ENCODE measurements at regions not wholly inside any gene's neighbourhood (a gene's known extent, or its start where the extent isn't known, plus 50 kb on each side); places are given as distances from the start of the nearest gene placed in this dataset.

DNA sequence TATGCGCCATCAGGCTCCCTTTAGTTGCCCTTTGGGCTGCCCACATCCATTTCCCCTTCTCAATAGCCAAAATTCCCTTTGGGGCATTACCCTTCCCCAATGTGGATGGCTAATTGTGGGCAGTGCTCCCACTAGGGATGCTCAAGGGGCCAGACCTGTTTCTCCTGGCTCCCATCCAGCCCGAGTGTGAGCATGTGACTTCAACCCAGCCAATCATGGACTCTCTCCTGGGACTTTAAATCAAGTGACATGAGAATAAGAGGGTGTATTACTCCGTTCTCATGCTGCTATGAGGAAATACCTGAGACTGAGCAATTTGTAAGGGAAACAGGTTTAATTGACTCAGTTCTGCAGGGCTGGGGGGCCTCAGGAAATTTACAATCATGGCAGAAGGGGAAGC, 60.9 kb upstream of the WSB1 start:
- H3K9me3 ChIP-seq (ENCODE audit: severe bottlenecking), result no peaks in the 10 kb centered on the region
- H3K36me3 ChIP-seq, result no peaks in the 10 kb centered on the region
- TF ChIP-seq, protein P1, sequence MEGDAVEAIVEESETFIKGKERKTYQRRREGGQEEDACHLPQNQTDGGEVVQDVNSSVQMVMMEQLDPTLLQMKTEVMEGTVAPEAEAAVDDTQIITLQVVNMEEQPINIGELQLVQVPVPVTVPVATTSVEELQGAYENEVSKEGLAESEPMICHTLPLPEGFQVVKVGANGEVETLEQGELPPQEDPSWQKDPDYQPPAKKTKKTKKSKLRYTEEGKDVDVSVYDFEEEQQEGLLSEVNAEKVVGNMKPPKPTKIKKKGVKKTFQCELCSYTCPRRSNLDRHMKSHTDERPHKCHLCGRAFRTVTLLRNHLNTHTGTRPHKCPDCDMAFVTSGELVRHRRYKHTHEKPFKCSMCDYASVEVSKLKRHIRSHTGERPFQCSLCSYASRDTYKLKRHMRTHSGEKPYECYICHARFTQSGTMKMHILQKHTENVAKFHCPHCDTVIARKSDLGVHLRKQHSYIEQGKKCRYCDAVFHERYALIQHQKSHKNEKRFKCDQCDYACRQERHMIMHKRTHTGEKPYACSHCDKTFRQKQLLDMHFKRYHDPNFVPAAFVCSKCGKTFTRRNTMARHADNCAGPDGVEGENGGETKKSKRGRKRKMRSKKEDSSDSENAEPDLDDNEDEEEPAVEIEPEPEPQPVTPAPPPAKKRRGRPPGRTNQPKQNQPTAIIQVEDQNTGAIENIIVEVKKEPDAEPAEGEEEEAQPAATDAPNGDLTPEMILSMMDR (IDR thresholded peaks at IDR 0.05; ENCODE audit: low read depth, low read length), result no peak
- no peak for DNase-seq
- no peaks in the 10 kb centered on the region for H3K27me3 ChIP-seq (ENCODE audit: insufficient read depth, low read depth, severe bottlenecking)
- no peak overlapping the region for H3K27ac ChIP-seq
- H3K4me3 ChIP-seq (ENCODE audit: low read depth, low read length), result no peak overlapping the region

DNA sequence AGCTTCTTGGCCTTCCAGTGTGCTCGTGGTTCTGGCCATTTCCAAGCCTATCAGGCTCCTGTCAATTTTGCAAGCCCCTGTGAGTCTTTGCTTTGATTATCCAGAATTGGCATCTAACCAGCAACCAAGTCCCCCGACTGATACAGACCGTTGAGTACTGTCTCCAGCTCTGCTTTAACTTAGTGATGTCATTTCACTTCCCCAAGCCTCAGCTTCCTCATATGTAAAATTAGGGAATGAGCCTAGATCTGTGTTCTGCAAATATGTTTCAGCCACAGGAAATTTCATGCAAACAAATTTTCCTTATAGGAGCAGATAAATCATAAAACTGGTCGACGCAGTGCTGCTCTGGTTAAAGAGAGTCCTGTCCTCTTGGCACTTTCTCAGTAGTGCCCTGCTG, 60.1 kb upstream of the WSB1 start:
- TF ChIP-seq, protein P1 (IDR thresholded peaks at IDR 0.05; ENCODE audit: low read depth, low read length), result no peak
- no peak overlapping the region for H3K4me3 ChIP-seq (ENCODE audit: low read depth, low read length)
- no peaks in the 10 kb centered on the region for H3K9me3 ChIP-seq (ENCODE audit: severe bottlenecking)
- no peak for DNase-seq
- no peak overlapping the region for H3K27ac ChIP-seq
- H3K36me3 ChIP-seq, result no peaks in the 10 kb centered on the region
- no peaks in the 10 kb centered on the region for H3K27me3 ChIP-seq (ENCODE audit: insufficient read depth, low read depth, severe bottlenecking)

DNA sequence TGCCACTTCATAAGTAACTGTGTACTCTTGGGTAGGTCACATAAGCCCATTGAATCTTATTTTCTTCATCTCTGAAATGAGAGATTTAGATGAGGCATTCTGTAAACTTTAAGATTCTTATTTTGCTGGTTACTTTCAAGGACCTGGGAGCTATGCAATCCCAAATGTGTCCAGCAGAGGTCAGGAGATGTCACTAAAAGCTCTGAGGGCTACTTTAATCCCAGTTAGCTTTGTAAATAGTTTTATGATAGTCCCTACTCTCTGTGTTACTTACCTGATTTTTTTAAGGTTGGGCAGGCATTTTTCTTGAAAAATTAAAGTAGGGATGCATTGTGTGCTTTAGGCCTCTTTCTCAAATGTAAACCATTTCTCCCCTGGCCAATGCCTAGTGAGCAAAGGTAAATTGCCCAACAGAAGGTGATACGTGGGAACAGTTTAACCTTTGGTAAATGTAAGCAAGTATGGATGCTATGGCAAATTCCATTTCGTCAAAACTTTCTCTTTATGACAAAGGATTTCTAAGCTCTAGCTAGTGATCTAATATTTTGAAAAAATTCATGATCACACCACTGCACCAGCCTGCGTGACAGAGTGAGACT, 57.1 kb upstream of the WSB1 start:
- no peak overlapping the region for H3K4me3 ChIP-seq (ENCODE audit: low read depth, low read length)
- TF ChIP-seq, protein P1 (IDR thresholded peaks at IDR 0.05; ENCODE audit: low read depth, low read length), result peak; percentile 65
- no peaks in the 10 kb centered on the region for H3K9me3 ChIP-seq (ENCODE audit: severe bottlenecking)
- peak; percentile 68 for DNase-seq
- H3K27me3 ChIP-seq (ENCODE audit: insufficient read depth, low read depth, severe bottlenecking), result no peaks in the 10 kb centered on the region
- H3K27ac ChIP-seq, result no peak overlapping the region
- no peaks in the 10 kb centered on the region for H3K36me3 ChIP-seq

DNA sequence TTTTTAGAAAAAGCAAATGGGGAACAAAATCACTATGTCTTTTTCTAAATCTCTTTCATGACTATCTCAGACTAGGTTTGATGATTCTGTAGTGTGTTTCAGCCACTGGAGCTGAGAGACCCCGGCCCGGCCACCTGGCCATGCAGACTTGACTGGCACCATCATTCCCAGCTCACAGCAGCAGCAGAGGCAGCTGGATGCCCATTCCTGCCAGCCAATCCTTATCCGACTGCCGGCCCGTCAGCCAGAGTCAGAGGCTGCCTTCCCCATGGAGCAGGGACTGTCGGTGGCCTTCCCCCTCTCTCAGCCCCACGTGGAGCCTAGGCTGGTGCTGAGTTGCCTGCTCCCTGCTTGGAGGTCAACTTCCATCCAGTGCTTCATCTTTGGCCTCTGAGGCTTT, 56.0 kb upstream of the WSB1 start:
- TF ChIP-seq, protein P1 (IDR thresholded peaks at IDR 0.05; ENCODE audit: low read depth, low read length), result no peak
- Histone ChIP-seq H3K36me3 (no peaks in the 10 kb centered on the region), H3K9me3 (ENCODE audit: severe bottlenecking) (no peaks in the 10 kb centered on the region), H3K27me3 (ENCODE audit: insufficient read depth, low read depth, severe bottlenecking) (no peaks in the 10 kb centered on the region), H3K27ac (no peak overlapping the region), H3K4me3 (ENCODE audit: low read depth, low read length) (no peak overlapping the region)
- DNase-seq, result no peak

DNA sequence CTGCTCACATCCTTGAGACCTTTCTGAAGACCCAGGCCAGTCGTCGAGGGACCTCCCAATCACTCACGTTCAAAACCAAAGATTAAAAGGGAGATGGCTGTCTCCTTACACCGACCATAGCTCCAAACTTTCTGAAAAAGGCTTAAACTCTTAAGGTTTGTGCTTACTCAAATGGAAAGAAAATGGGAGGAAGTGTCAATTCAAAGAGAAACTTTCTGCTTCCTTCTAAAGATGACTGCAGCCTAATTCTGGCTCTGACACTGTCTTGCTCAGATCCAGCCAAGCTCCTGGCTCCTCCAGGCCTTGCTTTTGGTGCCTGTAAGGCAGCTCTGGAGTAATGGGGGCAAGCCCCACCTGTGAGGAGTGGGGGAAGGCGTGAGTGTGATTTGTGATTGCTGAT, 54.9 kb upstream of the WSB1 start:
- no peaks in the 10 kb centered on the region for H3K9me3 ChIP-seq (ENCODE audit: severe bottlenecking)
- H3K36me3 ChIP-seq, result no peaks in the 10 kb centered on the region
- TF ChIP-seq, protein P1 (IDR thresholded peaks at IDR 0.05; ENCODE audit: low read depth, low read length), result no peak
- H3K27me3 ChIP-seq (ENCODE audit: insufficient read depth, low read depth, severe bottlenecking), result no peaks in the 10 kb centered on the region
- no peak overlapping the region for H3K27ac ChIP-seq
- H3K4me3 ChIP-seq (ENCODE audit: low read depth, low read length), result no peak overlapping the region
- DNase-seq, result no peak

DNA sequence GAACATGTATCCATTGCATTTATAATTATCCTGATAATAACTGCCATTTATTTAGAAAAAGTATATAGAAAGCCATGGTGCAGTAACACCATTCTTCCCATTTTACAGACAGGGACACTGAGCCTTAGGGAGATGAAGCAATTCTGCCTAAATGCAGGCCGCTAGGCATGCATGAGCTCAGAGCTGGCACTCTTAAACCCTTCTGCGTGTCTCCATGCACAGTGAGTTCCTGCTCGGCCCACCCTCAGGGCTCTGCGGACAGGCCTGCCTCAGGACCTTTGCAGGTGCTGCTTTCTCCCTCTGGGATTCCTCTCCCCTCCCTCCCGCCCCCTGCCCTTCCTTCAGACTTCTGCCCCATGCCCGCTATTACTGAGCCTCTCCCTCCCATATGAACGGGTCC, 54.3 kb upstream of the WSB1 start:
- no peak overlapping the region for H3K4me3 ChIP-seq (ENCODE audit: low read depth, low read length)
- DNase-seq, result no peak
- TF ChIP-seq, protein P1 (IDR thresholded peaks at IDR 0.05; ENCODE audit: low read depth, low read length), result no peak
- no peak overlapping the region for H3K27ac ChIP-seq
- H3K9me3 ChIP-seq (ENCODE audit: severe bottlenecking), result no peaks in the 10 kb centered on the region
- no peaks in the 10 kb centered on the region for H3K27me3 ChIP-seq (ENCODE audit: insufficient read depth, low read depth, severe bottlenecking)
- H3K36me3 ChIP-seq, result no peaks in the 10 kb centered on the region

Measured in WERI-Rb-1 (cell line).